Activated CD4-positive, alpha-beta memory T cell treated with anti-CD3 and anti-CD28 coated beads for 36 hours (primary cell): ENCODE measurements at regions not wholly inside any gene's neighbourhood (a gene's known extent, or its start where the extent isn't known, plus 50 kb on each side); places are given as distances from the start of the nearest gene placed in this dataset.
"Not testable (repeated sequence)": the region's sequence is repeated elsewhere in the genome, so short reads cannot be mapped to it uniquely, and the experiment has no call there.

ENCODE experiments used
- CTCF ChIA-PET: fragments of 350-600 bp; sonication (Branson Sonifier 250); formaldehyde crosslinking; loops from one replicate; lab custom pipeline; 2021; ENCODE audit warnings: antibody characterized with exemption, inconsistent platforms; lab: Charles Lee
- POLR2A ChIA-PET: fragments of 350-600 bp; sonication (Branson Sonifier 250); formaldehyde crosslinking; loops from one replicate; lab custom pipeline; 2021; ENCODE audit warnings: antibody characterized with exemption; lab: Charles Lee
- DNase-seq: peaks from one replicate; pipeline ENCODE4 v3.0.0-alpha.2; 2020
- H3K27ac Mint-ChIP-seq: one replicate; pipeline ENCODE4 v1.8.0; 2021; ENCODE audit warnings: mixed read lengths
- H3K27me3 Mint-ChIP-seq: one replicate; pipeline ENCODE4 v1.8.0; 2021; ENCODE audit warnings: mixed read lengths
- H3K36me3 Mint-ChIP-seq: one replicate; pipeline ENCODE4 v1.8.0; 2021; ENCODE audit warnings: mixed read lengths
- H3K4me1 Mint-ChIP-seq: one replicate; pipeline ENCODE4 v1.8.0; 2021; ENCODE audit warnings: low read depth, mixed read lengths
- H3K4me3 Mint-ChIP-seq: one replicate; pipeline ENCODE4 v1.8.0; 2021; ENCODE audit warnings: mild to moderate bottlenecking, mixed read lengths
- H3K9me3 Mint-ChIP-seq: one replicate; pipeline ENCODE4 v1.8.0; 2021; ENCODE audit warnings: mixed read lengths
- intact Hi-C: fragments of 100-400 bp; cut with micrococcal nuclease; formaldehyde crosslinking; loops from one replicate; pipeline ENCODE4 v1.15.1; 2023

GRCh38 chr2:175847128-175847527 lies 154.9 kb downstream of the LNPK start:
- POLR2A ChIA-PET = no interaction called here
- no peaks in the 10 kb centered on the region for H3K36me3 Mint-ChIP-seq
- H3K4me1 Mint-ChIP-seq = no peaks in the 10 kb centered on the region
- peaks cover 10% of the 10 kb centered on the region for H3K27me3 Mint-ChIP-seq
- H3K4me3 Mint-ChIP-seq = no peak overlapping the region
- no peaks in the 10 kb centered on the region for H3K9me3 Mint-ChIP-seq
- CTCF ChIA-PET = no interaction called here
- no peak for DNase-seq
- intact Hi-C loops = no loop called here
- H3K27ac Mint-ChIP-seq = no peak overlapping the region

GRCh38 chr2:175844169-175844568 lies 157.9 kb downstream of the LNPK start:
- Mint-ChIP-seq H3K27me3 (peaks cover 14% of the 10 kb centered on the region), H3K27ac (no peak overlapping the region), H3K4me3 (no peak overlapping the region), H3K9me3 (no peaks in the 10 kb centered on the region), H3K36me3 (no peaks in the 10 kb centered on the region), H3K4me1 (no peaks in the 10 kb centered on the region)
- POLR2A ChIA-PET = no interaction called here
- CTCF ChIA-PET = no interaction called here
- intact Hi-C loops = no loop called here
- DNase-seq = no peak

- Mint-ChIP-seq H3K4me3 (no peak overlapping the region), H3K9me3 (no peaks in the 10 kb centered on the region), H3K4me1 (no peaks in the 10 kb centered on the region), H3K27ac (no peak overlapping the region), H3K36me3 (no peaks in the 10 kb centered on the region), H3K27me3 (peaks cover 14% of the 10 kb centered on the region)
- ChIA-PET CTCF (no interaction called here), POLR2A (no interaction called here)
- intact Hi-C loops = no loop called here
- DNase-seq = no peak
These were observed 158.4 kb downstream of the LNPK start for GRCh38 chr2:175843625-175844024.

- no peaks in the 10 kb centered on the region for H3K4me1 Mint-ChIP-seq
- CTCF ChIA-PET = no interaction called here
- POLR2A ChIA-PET = no interaction called here
- intact Hi-C loops = no loop called here
- H3K4me3 Mint-ChIP-seq = no peak overlapping the region
- no peaks in the 10 kb centered on the region for H3K9me3 Mint-ChIP-seq
- H3K27me3 Mint-ChIP-seq = peaks cover 11% of the 10 kb centered on the region
- no peaks in the 10 kb centered on the region for H3K36me3 Mint-ChIP-seq
- no peak for DNase-seq
- H3K27ac Mint-ChIP-seq = no peak overlapping the region
These were observed 159.1 kb downstream of the LNPK start for GRCh38 chr2:175842996-175843395.

- H3K4me1 Mint-ChIP-seq, H3K27me3 Mint-ChIP-seq, H3K9me3 Mint-ChIP-seq, CTCF ChIA-PET, H3K27ac Mint-ChIP-seq, DNase-seq, H3K4me3 Mint-ChIP-seq, intact Hi-C loops, H3K36me3 Mint-ChIP-seq, POLR2A ChIA-PET: not testable (repeated sequence)
These were observed 161.3 kb downstream of the LNPK start for GRCh38 chr2:175840765-175841164.

- Mint-ChIP-seq H3K36me3 (no peaks in the 10 kb centered on the region), H3K27ac (no peak overlapping the region), H3K27me3 (peaks cover 4% of the 10 kb centered on the region), H3K4me3 (no peak overlapping the region), H3K9me3 (no peaks in the 10 kb centered on the region), H3K4me1 (no peaks in the 10 kb centered on the region)
- no peak for DNase-seq
- intact Hi-C loops = no loop called here
- CTCF ChIA-PET = no interaction called here
- POLR2A ChIA-PET = no interaction called here
These were observed 161.8 kb downstream of the LNPK start for GRCh38 chr2:175840256-175840655.

- CTCF ChIA-PET = no interaction called here
- H3K9me3 Mint-ChIP-seq = no peaks in the 10 kb centered on the region
- no peak overlapping the region for H3K27ac Mint-ChIP-seq
- H3K4me1 Mint-ChIP-seq = no peaks in the 10 kb centered on the region
- intact Hi-C loops = no loop called here
- DNase-seq = no peak
- no peaks in the 10 kb centered on the region for H3K36me3 Mint-ChIP-seq
- POLR2A ChIA-PET = interaction anchor here (0.6 kb wide), 1 partner anchor 10 kb away, joined by 4 read pairs; no protein-coding TSS in a partner anchor
- H3K27me3 Mint-ChIP-seq = peaks cover 4% of the 10 kb centered on the region
- H3K4me3 Mint-ChIP-seq = no peak overlapping the region
These were observed 163.1 kb downstream of the LNPK start for GRCh38 chr2:175838979-175839378.

- intact Hi-C loops = no loop called here
- H3K27ac Mint-ChIP-seq = no peak overlapping the region
- DNase-seq = no peak
- H3K27me3 Mint-ChIP-seq = peaks cover 4% of the 10 kb centered on the region
- CTCF ChIA-PET = no interaction called here
- no peak overlapping the region for H3K4me3 Mint-ChIP-seq
- POLR2A ChIA-PET = no interaction called here
- no peaks in the 10 kb centered on the region for H3K36me3 Mint-ChIP-seq
- no peaks in the 10 kb centered on the region for H3K9me3 Mint-ChIP-seq
- no peaks in the 10 kb centered on the region for H3K4me1 Mint-ChIP-seq
These were observed 165.0 kb downstream of the LNPK start for GRCh38 chr2:175837046-175837445.

- Mint-ChIP-seq H3K36me3 (no peaks in the 10 kb centered on the region), H3K27me3 (peaks cover 3% of the 10 kb centered on the region), H3K4me3 (no peak overlapping the region), H3K27ac (no peak overlapping the region), H3K9me3 (no peaks in the 10 kb centered on the region), H3K4me1 (no peaks in the 10 kb centered on the region)
- CTCF ChIA-PET = no interaction called here
- no peak for DNase-seq
- POLR2A ChIA-PET = no interaction called here
- intact Hi-C loops = no loop called here
These were observed 165.7 kb downstream of the LNPK start for GRCh38 chr2:175836361-175836760.

- Mint-ChIP-seq H3K4me3 (no peak overlapping the region), H3K4me1 (no peaks in the 10 kb centered on the region), H3K27me3 (peaks cover 2% of the 10 kb centered on the region), H3K27ac (no peak overlapping the region), H3K36me3 (no peaks in the 10 kb centered on the region), H3K9me3 (no peaks in the 10 kb centered on the region)
- CTCF ChIA-PET = no interaction called here
- DNase-seq = no peak
- intact Hi-C loops = no loop called here
- POLR2A ChIA-PET = no interaction called here
These were observed 167.6 kb downstream of the LNPK start for GRCh38 chr2:175834477-175834876.

- ChIA-PET CTCF (no interaction called here), POLR2A (no interaction called here)
- Mint-ChIP-seq H3K36me3 (no peaks in the 10 kb centered on the region), H3K27me3 (peaks cover 5% of the 10 kb centered on the region), H3K27ac (no peak overlapping the region), H3K9me3 (no peaks in the 10 kb centered on the region), H3K4me3 (no peak overlapping the region), H3K4me1 (no peaks in the 10 kb centered on the region)
- DNase-seq = no peak
- intact Hi-C loops = no loop called here
These were observed 169.2 kb downstream of the LNPK start for GRCh38 chr2:175832866-175833265.

- Mint-ChIP-seq H3K4me1 (no peaks in the 10 kb centered on the region), H3K36me3 (no peaks in the 10 kb centered on the region), H3K4me3 (no peak overlapping the region), H3K27me3 (peaks cover 5% of the 10 kb centered on the region), H3K27ac (no peak overlapping the region), H3K9me3 (no peaks in the 10 kb centered on the region)
- CTCF ChIA-PET = no interaction called here
- intact Hi-C loops = no loop called here
- POLR2A ChIA-PET = no interaction called here
- DNase-seq = no peak
These were observed 172.3 kb downstream of the LNPK start for GRCh38 chr2:175829741-175830140.

GRCh38 chr2:175827856-175828255 lies 174.2 kb downstream of the LNPK start:
- Mint-ChIP-seq H3K4me3 (no peak overlapping the region), H3K9me3 (no peaks in the 10 kb centered on the region), H3K4me1 (no peaks in the 10 kb centered on the region), H3K36me3 (no peaks in the 10 kb centered on the region), H3K27ac (no peak overlapping the region), H3K27me3 (peaks cover 13% of the 10 kb centered on the region)
- no peak for DNase-seq
- intact Hi-C loops = no loop called here
- CTCF ChIA-PET = no interaction called here
- POLR2A ChIA-PET = no interaction called here

- no peak overlapping the region for H3K27ac Mint-ChIP-seq
- CTCF ChIA-PET = no interaction called here
These were observed 177.8 kb downstream of the LNPK start for GRCh38 chr2:175824243-175824642.

More at GRCh38 chr2:175824243-175824642, 177.8 kb downstream of the LNPK start:
- Mint-ChIP-seq H3K4me1 (no peaks in the 10 kb centered on the region), H3K27me3 (peaks cover 15% of the 10 kb centered on the region), H3K9me3 (no peaks in the 10 kb centered on the region), H3K4me3 (no peak overlapping the region), H3K36me3 (no peaks in the 10 kb centered on the region)
- intact Hi-C loops = no loop called here
- no peak for DNase-seq
- POLR2A ChIA-PET = no interaction called here
